HUES48 (cell line): ENCODE measurements at regions not wholly inside any gene's neighbourhood (a gene's known extent, or its start where the extent isn't known, plus 50 kb on each side); places are given as distances from the start of the nearest gene placed in this dataset.
"Not testable (repeated sequence)": the region's sequence is repeated elsewhere in the genome, so short reads cannot be mapped to it uniquely, and the experiment has no call there.

ENCODE experiments used
- H3K27ac ChIP-seq: one replicate; pipeline ENCODE4 v1.7.0; 2013; ENCODE audit warnings: low read depth, low read length, inconsistent platforms
- H3K27me3 ChIP-seq: 2 replicates; pipeline ENCODE4 v1.6.1; 2013; ENCODE audit warnings: mild to moderate bottlenecking, low read length; ENCODE audit not compliant: control insufficient read depth, insufficient read depth
- H3K36me3 ChIP-seq: 2 replicates; pipeline ENCODE4 v1.6.1; 2013; ENCODE audit warnings: low read length; ENCODE audit not compliant: control insufficient read depth, insufficient read depth
- H3K4me1 ChIP-seq: 2 replicates; pipeline ENCODE4 v1.6.1; 2013; ENCODE audit warnings: mild to moderate bottlenecking, low read length; ENCODE audit not compliant: control insufficient read depth, insufficient read depth
- H3K4me3 ChIP-seq: 2 replicates; pipeline ENCODE4 v1.5.1; 2013; ENCODE audit warnings: mild to moderate bottlenecking, low read depth, low read length
- H3K9ac ChIP-seq: 2 replicates; pipeline ENCODE4 v1.6.1; 2013; ENCODE audit warnings: mild to moderate bottlenecking, low read depth, low read length, moderate library complexity
- H3K9me3 ChIP-seq: 2 replicates; pipeline ENCODE4 v1.6.1; 2013; ENCODE audit warnings: low read length; ENCODE audit not compliant: control insufficient read depth, insufficient read depth

DNA sequence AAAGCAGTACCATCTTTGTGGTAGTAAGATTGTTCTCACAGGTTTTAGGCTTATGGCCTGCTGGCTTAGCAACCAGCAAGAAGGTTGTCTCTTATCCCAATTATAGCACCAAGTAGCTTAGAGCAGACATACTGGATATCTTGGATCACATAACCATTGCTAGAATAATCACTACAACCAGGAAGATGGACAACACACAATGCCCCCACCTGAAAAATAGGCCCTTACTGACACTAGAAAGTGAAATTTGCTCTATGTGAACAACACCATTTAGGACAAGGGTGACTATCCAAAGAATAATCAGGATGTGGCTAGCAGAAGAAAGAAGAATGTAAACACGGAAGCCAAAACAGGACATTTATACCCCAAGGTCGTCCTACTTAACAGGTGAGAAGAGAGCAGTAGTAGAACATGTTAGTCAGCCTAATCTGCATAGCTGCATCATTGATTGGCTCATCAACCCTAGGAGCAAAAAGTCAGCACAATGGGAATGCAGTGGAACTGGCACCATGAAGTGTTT is 172.7 kb upstream of the MARCKS start:
- H3K27me3 ChIP-seq: no peaks in the 10 kb centered on the region
- no peak overlapping the region for H3K9ac ChIP-seq
- H3K4me1 ChIP-seq: peaks cover 8% of the 10 kb centered on the region; the same call in 1 of the 2 replicates
- no peak overlapping the region for H3K27ac ChIP-seq
- no peaks in the 10 kb centered on the region for H3K36me3 ChIP-seq
- no peaks in the 10 kb centered on the region for H3K9me3 ChIP-seq
- no peak overlapping the region for H3K4me3 ChIP-seq

DNA sequence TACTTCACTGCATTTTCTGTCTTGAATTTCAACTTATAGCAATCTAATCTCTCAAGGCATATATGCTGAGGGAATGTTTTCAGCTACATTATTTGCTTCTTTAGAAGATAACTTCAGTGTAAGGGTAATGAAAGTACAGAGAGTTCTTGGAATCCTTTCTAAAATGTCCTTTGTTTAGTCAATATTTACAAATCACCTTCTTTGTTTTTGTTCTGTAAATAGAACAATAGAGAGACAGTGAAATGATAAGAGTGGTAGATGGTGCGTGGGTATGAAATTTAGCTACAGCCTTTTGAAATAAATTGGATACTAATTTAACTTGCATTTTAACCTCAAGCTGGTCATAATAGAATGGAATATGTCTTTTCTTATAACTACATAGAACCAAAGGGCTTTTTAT is 171.1 kb upstream of the MARCKS start:
- Histone ChIP-seq H3K9me3 (no peaks in the 10 kb centered on the region), H3K4me3 (no peak overlapping the region), H3K36me3 (no peaks in the 10 kb centered on the region), H3K4me1 (peaks cover 8% of the 10 kb centered on the region; the same call in 1 of the 2 replicates), H3K27ac (no peak overlapping the region), H3K9ac (no peak overlapping the region), H3K27me3 (no peaks in the 10 kb centered on the region)

DNA sequence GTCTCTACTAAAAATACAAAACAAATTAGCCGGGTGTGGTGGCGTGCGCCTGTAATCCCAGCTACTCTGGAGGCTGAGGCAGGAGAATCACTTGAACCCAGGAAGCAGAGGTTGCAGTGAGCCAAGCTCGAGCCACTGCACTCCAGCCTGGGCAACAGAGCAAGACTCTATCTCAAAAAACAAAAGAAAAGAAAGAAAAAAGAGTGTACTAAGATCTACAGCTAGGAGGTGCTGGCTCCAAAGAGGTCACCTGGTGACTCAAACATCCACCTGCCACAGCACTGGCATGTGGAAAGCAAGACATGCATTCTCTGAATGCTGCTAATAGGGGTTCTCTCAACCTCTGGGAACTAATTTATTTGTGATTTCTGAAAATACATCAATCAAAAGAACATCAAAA is 167.5 kb upstream of the MARCKS start:
- H3K27ac ChIP-seq, H3K9ac ChIP-seq, H3K4me3 ChIP-seq, H3K27me3 ChIP-seq, H3K4me1 ChIP-seq, H3K9me3 ChIP-seq, H3K36me3 ChIP-seq: not testable (repeated sequence)

GRCh38 chr6:113690281-113691259 is 166.6 kb upstream of the MARCKS start:
- Histone ChIP-seq H3K36me3 (no peaks in the 10 kb centered on the region), H3K9me3 (no peaks in the 10 kb centered on the region), H3K27me3 (no peaks in the 10 kb centered on the region), H3K27ac (no peak overlapping the region), H3K9ac (no peak overlapping the region), H3K4me3 (no peak overlapping the region), H3K4me1 (no peaks in the 10 kb centered on the region; the same call in 1 of the 2 replicates)

DNA sequence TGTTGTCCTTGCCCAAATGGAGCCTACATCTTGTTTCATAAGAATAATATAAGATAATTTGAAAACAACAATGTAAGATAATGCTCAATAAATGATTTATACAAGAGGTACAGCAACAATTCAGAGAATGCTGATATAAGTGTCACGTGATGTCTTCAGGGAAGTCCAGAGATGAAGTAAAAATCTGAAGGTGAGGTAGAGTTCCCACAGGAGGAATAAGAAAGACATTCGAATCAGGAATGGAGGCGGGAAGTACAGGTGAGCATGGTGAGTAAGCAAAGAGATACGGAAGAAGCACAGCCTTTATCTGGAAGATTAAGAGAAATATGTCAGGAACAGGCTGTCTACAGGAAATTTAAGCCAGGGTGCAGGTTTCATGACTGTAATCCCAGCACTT is 165.9 kb upstream of the MARCKS start:
- Histone ChIP-seq H3K9me3 (no peaks in the 10 kb centered on the region), H3K36me3 (no peaks in the 10 kb centered on the region), H3K27ac (no peak overlapping the region), H3K4me3 (no peak overlapping the region), H3K9ac (no peak overlapping the region), H3K27me3 (no peaks in the 10 kb centered on the region), H3K4me1 (no peaks in the 10 kb centered on the region; the same call in 1 of the 2 replicates)

DNA sequence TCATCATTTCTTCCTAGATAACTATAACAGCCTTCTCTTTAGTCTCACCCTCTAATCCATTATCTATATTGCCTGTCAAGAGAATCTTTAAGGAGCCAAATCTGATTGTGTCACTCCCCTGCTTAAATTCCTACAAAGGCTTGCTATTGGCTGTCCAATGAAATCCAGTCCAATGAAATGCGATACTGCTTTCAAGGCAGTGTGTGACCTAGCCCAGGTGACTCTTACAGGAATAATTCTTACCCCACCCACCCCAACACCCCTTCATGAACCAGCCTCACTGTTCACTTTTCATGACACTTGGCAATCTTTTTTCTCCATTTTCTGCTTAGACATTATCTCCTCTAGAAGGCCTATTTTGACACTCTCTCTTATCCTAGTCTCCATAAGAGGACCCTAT is 163.3 kb upstream of the MARCKS start:
- no peaks in the 10 kb centered on the region for H3K9me3 ChIP-seq
- H3K27me3 ChIP-seq: no peaks in the 10 kb centered on the region
- H3K4me1 ChIP-seq: peaks cover 9% of the 10 kb centered on the region
- H3K27ac ChIP-seq: no peak overlapping the region
- no peak overlapping the region for H3K4me3 ChIP-seq
- no peak overlapping the region for H3K9ac ChIP-seq
- no peaks in the 10 kb centered on the region for H3K36me3 ChIP-seq

- H3K9me3 ChIP-seq: no peaks in the 10 kb centered on the region
- peaks cover 9% of the 10 kb centered on the region for H3K4me1 ChIP-seq
- no peak overlapping the region for H3K9ac ChIP-seq
- no peak overlapping the region for H3K27ac ChIP-seq
- H3K36me3 ChIP-seq: no peaks in the 10 kb centered on the region
- no peaks in the 10 kb centered on the region for H3K27me3 ChIP-seq
- H3K4me3 ChIP-seq: no peak overlapping the region
Observed at GRCh38 chr6:113694278-113695077, 162.7 kb upstream of the MARCKS start.

GRCh38 chr6:113695516-113695915 is 161.6 kb upstream of the MARCKS start:
- peaks cover 9% of the 10 kb centered on the region for H3K4me1 ChIP-seq
- no peak overlapping the region for H3K4me3 ChIP-seq
- no peaks in the 10 kb centered on the region for H3K27me3 ChIP-seq
- H3K9ac ChIP-seq: no peak overlapping the region
- no peaks in the 10 kb centered on the region for H3K9me3 ChIP-seq
- no peaks in the 10 kb centered on the region for H3K36me3 ChIP-seq
- H3K27ac ChIP-seq: no peak overlapping the region

DNA sequence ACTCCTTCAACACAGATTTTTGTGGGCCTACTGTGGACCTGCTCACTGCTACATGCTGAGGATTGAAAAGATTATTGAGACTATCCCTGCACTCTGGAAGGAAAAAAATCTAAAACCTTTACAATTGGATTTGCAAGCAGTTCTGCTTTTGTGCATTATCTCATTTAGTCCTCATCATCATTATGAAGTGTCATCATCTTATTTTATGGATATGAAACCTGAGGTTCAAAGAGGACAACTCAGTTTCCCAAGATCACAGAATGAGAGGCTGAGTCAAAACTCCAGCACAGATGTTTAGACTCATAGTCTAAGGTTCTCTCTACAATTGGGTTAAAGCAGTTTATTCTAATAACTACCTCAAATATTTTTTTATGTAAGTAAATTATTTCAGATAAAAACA is 160.2 kb upstream of the MARCKS start:
- no peak overlapping the region for H3K9ac ChIP-seq
- no peak overlapping the region for H3K4me3 ChIP-seq
- H3K27ac ChIP-seq: no peak overlapping the region
- H3K9me3 ChIP-seq: no peaks in the 10 kb centered on the region
- no peaks in the 10 kb centered on the region for H3K27me3 ChIP-seq
- no peaks in the 10 kb centered on the region for H3K36me3 ChIP-seq
- H3K4me1 ChIP-seq: peaks cover 9% of the 10 kb centered on the region; the same call in 1 of the 2 replicates

- H3K9ac ChIP-seq: no peak overlapping the region
- H3K27ac ChIP-seq: no peak overlapping the region
Observed at GRCh38 chr6:113697632-113698410, 159.3 kb upstream of the MARCKS start.

More at GRCh38 chr6:113697632-113698410, 159.3 kb upstream of the MARCKS start:
- Histone ChIP-seq H3K4me3 (no peak overlapping the region), H3K9me3 (no peaks in the 10 kb centered on the region), H3K36me3 (no peaks in the 10 kb centered on the region), H3K4me1 (peaks cover 9% of the 10 kb centered on the region; the same call in 1 of the 2 replicates), H3K27me3 (no peaks in the 10 kb centered on the region)
